HG02870 (cell line): ENCODE measurements at regions not wholly inside any gene's neighbourhood (a gene's known extent, or its start where the extent isn't known, plus 50 kb on each side); places are given as distances from the start of the nearest gene placed in this dataset.
"Not testable (repeated sequence)": the region's sequence is repeated elsewhere in the genome, so short reads cannot be mapped to it uniquely, and the experiment has no call there.

Experiments
- ATAC-seq: cut with Tn5 transposase; IDR thresholded peaks from one replicate; pipeline ENCODE4 v1.9.1; 2021; ENCODE audit warnings: mild to moderate bottlenecking, moderate library complexity; ENCODE audit not compliant: unreplicated experiment

DNA sequence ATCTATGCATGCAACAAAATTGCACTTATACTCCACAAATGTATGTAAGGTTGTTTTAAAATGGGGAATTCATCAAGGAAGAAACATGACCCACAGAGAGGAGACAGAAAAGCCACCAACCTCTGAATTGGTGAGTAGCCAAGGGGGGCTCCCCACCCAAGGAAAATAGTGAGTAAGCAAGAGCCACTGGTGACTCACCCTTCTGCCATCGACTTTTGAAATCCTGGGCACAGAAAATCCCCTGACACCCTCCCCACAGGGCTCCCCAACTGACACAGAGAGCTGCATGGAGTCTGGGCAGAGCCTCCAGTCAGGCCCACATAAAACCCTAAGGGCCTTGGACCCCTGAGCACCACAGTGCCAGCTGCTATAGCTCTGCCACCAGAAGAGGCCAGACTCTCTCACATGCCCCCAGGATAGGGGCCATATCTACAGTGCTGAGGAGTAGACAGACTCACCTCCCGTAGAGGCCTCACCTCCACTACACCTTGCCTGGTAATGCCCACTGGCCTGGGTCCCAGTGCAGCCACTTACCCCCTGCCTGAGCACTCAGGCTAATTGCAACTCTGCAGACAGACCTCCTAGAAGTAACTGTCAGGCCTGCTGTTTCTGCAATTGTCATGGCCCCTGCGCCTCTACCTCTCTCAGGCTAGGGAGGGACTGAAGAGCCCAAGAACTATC is 244.7 kb upstream of the WSB1 start:
- ATAC-seq: no peak

DNA sequence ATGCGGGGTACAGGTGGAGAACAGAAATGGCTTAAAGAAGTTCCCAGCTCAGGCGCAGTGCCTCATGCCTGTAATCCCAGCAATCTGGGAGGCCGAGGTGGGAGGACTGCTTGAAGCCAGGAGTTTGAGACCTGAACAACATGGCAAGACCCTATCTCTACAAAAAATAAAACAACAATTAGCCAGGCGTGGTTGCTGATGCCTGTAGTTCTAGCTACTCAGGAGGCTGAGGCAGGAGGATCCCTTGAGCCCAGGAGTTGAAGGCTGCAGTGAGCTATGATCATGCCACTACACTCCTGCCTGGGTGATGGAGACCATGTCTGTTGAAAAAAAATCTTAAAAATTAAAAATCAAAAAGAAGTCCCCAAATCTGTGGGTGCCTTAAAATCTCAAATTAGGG is 228.3 kb upstream of the WSB1 start:
- ATAC-seq: no peak

DNA sequence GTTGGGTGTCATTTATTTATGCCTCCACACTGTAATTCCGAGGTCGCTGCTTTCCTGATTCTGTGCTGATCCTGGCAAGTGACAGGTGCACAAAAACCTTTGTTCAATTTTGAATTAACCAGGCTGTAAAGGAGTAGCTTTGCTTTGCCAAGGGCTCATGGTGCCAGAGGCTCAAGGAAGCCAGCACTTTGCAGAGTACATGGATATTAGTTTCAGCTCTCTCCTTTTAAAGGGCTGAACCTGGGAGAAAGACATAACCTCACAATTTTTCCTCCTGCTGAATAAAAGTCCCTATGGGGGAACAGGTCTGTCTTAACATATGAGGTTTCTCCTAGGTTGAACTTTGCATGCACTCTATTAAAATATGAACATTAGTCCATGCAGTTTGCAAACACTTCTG is 227.6 kb upstream of the WSB1 start:
- ATAC-seq: no peak

DNA sequence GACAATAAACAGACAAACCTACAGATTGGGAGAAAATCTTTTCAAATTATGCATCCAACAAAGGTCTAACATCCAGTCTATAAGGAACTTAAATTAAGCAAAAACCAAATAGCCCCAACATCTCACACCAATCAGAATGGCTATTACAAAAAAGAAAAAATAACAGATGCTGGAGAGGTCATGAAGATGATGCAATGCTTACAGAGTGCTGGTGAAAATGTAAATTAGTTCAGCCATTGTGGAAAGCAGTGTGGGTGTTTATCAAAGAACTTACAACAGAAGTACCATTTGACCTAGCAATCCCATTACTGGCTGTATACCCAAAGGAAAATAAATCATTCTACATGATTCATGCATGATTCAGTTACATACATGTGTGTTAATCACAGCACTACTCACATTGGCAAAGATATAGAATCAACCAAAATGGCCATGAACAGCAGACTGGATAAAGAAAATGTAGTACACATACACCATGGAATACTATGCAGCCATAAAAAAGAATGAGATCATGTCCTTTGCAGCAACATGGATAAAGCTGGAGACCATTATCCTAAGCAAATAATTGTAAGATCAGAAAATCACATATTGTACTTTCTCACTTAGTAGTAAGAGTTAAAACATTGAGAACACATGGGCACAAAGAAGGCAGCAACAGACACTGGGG is 223.9 kb upstream of the WSB1 start:
- no peak for ATAC-seq

DNA sequence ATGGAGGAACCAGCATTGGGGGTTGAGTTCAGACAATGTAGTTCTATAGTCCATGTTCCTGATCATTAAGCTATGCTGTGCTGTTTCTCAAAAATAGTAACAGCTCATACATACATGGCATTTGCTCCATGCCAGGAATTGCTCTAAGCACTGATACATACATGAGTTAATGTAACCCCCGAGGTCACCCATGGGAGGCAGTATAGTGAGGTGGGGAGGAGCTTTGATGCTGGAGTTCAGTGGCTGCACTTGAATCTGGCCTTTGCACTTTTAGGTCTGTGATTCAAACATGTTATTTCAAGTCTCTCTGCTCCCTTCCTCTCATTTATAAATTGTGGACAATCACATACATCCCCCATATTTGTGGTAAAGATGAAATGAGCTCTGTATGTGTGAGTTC is 223.1 kb upstream of the WSB1 start:
- no peak for ATAC-seq

DNA sequence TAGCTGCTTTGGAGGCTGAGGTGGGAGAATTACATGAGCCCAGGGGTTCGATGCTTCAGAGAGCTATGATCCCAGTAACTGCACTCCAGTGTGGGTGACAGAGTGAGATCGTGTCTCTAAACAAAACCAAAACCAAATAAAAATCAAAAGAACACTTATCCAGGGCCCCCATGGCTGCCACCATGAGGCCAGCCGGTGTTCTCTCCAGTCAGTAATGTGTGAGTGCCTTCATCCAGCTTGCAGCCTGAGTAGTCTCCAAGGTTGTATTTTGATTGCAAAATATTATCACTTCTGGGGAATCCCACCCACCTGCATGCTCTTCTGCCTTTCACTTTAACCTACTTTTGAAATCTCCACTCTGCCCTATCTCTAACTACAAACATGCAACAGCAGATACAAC is 221.0 kb upstream of the WSB1 start:
- ATAC-seq: no peak

DNA sequence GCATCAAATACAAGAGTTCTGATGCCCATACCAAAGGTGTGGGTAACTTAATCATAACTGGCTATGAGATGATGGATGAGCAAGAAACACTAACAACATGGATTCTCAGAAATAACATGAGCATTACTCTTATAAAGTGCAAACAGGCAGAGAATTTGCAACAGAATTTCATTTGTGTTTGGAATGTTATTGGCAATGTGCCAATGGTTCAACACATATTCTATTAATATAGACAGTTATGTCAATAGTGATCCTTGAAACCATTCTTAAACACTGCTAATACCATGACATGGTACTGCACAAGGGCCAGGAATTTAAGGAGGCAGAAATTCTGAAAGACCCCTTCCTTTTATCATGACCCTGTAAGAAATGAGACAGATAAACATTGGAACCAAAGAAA is 217.1 kb upstream of the WSB1 start:
- ATAC-seq: no peak

DNA sequence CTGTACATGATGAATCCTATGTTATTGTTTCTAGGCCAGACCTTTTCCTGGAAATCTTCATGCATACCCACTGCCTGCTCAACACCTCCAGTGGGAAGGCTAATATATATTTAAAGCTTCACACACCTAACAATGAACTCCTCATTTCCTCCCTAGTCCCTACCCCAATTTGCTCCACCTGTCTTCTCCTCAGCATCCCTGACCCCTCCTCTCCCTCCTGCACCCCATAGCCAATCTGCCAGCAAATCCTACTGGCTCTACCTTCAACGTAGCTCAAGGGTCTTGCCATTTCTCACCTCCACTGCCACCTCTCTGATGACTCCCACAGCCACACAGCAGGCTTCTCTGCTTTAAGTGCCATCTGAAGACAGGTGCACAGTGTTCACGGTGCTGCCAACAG is 215.6 kb upstream of the WSB1 start:
- no peak for ATAC-seq

DNA sequence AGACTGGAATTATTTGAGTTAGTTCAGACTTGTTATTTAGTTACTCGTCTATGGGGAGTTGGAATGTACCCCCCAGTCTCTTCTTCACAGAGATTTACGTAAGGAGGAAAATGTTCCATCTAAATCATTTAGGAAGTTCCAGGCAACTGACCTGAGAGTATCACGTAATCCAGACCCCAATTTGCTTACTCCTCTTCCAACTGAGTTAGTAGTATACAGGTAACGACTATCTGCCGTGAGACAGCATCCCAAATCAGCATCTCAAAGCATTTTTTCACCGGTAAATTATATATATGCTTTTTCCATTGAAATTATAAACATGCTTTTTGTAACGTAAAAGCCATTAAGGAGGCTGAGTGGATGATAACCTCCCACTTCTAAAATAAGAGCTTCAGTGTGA is 214.3 kb upstream of the WSB1 start:
- ATAC-seq: no peak

DNA sequence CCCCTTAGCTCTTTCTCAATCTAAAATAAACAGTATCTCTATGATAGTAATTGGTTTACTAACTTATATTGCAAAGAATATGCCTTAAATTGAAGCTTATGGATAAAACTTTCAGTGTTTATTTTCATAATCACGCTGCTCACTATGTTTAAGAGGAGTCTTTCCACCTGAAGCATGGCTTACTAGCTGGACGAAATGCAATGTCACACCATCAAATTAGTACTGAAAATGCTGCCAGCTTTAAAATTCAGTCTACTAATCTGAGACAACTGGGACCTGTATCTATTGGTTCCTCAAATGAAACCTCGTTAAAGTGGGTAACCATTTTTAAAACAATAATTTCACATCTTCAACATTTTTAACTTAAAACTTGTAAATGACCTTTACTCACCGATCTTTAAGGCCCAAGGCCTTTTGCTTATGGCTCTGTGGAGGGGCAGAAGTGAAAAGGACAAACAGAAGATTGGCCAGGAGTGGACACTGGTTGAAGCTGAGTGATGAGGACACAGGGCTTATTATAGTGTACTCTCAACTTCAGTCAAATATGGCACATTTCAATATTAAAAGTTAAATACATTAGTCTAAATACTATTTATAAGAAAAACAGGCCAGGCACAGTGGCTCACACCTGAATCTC is 212.8 kb upstream of the WSB1 start:
- ATAC-seq: no peak

DNA sequence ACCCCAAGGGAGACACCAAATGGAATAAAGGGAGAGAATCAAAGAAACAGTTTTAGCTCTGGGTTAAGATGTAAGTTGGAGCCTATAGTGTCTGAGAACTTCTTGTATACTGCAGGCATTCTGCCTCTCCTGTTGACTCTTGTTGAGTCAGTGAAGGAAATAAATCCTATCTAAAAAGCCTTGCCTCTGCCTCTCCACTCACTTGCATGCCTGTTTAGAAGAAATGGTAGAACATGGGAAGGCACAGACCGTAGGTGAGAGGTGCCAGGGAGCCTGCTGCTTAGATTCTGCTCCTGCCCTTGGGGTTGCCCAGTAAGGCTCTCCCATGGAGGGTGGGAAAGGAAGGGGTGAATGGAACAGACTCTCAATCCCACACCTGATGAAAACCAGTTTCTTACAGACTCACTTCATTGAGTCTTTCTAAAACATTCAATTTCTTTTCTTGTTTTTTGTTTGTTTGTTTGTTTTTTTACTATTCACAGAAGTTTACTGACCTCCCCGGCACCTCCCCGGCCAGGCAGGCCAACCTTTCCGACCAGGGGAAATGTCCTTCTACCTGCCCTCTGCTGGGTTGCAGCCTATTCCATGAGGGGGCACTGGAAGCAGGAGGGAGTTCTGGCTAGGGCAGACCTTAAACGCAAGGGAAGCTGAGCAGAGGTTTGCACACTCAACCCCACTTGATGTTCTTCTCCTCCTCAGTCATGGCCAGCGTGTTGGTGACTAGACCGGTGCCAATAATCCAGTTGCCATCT is 211.7 kb upstream of the WSB1 start:
- no peak for ATAC-seq

DNA sequence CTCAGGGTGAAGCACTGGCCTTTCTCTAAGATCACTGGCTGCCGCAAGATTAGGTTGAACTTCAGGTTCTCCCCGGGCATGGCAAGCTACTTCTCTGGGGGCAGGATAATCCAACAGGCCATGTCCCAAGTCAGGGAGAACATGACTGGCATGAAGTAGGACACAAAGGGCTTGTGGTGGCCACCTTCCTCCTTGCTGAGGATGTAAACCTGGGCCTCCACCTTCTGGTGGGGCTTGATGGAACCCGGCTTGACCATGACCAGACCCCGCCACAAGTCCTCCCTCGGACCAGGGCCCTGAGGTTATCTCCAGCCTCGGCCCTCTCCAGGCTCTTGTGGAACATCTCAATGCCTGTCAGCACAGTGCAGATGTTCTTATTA is 211.1 kb upstream of the WSB1 start:
- ATAC-seq: no peak

DNA sequence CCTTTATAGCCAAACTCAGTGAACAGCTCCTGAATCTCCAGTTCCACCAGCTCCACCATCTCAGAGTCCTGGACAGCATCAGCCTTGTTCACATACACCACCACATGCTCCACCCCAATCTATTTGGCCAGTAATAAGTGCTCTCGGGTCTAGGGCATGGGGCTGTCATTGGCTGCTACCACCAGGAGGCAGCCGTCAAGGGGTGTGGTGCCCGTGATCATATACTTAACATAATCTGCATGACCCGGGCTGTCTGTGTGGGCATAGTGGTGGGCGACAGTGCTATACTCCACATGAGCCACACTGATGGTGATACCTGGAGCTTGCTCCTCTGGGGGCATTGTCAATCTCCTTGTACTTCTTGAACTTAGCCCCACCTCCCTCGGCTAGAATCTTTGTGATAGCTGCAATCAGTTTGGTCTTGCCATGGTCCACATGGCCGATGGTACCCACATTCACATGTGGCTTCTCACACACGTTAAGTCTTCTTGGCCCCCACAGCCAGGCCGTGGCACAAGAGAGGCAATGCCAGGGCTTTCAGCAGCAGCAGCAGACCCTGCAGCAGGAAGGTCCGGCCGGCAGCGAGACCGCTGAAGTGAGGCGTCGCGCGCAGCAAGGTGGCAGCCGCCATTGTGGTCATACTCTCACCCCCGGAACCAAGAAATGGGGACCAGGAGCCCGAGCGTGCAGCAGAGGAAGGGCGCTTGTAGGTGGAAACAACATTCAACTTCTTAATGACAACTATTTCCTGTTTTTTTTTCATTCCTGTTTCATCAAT is 210.3 kb upstream of the WSB1 start:
- ATAC-seq: no peak

DNA sequence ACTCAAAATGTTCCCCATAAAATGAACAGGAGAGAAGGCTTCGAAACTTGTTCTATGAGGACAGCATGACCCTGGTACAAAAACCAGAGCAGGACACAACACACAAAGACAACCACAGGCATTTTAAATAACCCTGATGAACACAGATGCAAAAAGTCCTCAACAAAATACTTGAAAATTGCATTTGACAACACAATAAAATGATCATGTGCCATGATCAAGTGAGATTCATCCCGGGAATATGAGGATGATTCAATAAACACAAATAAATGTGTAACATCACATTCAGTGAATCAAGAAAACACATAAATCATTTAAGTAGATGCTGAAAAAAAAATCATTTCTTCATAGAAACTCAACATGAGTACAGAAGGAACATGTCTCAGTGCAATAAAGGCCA is 208.4 kb upstream of the WSB1 start:
- no peak for ATAC-seq

DNA sequence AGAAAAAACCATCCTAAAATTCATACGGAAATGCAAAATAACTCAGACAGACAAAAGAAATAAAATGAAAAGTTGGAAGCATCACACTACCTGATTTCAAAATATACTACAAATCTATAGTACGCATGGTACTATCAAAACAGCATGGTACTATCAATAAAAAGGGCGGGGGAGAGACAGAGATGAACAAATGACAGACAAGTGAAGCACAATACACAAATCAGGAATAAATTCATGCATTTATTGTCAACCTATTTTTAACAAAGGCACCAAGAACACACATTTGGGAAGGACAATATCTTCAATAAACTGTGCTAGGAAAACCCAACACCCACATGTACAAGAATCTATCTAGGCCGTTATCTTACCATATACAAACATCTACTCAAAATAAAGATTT is 207.4 kb upstream of the WSB1 start:
- no peak for ATAC-seq

DNA sequence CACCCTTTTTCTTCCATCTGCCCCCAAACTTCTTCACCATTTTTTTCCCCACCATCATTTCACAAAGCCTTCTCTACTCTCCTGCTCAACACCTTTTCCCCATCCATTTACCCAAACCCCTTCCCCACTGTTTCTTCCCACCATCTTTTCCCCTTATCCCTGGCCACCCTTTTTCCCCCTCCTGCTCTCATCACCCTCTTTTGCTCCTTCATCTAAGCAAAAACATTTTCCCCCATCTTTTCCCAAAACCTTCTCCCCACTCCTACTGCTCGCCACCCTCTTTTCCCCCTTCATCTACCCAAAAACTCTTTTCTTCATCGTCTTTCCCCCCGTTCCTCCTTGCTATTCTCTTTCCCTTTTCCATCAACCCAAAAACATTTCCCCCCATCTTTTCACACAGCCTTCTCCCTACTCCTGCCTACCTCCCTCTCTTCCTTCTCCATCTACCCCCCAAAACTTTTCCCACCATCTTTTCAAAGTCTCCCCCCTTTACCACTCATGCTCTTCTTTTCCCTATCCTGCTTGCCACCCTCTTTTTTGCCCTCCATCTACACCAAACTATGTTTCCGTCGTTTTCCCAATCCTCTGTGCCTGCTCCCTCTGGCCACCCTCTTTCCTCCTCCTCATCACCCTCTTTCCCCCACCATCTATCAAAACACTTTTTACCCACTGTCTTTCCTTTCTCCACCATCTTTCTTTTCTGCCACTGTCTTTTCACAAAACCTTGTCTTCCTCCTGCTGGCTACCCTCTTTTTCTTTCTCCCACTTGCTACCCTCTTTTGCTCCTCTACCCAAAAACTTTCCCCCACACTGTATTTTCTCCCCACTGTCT is 205.8 kb upstream of the WSB1 start:
- no peak for ATAC-seq

DNA sequence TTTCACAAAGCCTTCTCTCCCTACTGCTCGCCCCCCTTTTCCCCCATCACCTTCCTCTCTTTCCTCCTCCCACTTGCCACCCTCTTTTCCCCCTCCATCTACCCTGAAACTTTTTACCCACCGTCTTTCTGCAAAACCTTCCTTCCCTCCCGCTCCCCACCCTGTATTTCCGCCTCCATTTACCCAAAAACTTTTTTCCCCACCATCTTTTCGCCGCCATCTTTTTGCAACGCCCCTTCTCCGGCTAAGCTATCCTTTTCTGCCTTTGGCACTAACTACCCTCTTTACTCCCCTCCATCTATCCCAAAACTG is 205.2 kb upstream of the WSB1 start:
- no peak for ATAC-seq

DNA sequence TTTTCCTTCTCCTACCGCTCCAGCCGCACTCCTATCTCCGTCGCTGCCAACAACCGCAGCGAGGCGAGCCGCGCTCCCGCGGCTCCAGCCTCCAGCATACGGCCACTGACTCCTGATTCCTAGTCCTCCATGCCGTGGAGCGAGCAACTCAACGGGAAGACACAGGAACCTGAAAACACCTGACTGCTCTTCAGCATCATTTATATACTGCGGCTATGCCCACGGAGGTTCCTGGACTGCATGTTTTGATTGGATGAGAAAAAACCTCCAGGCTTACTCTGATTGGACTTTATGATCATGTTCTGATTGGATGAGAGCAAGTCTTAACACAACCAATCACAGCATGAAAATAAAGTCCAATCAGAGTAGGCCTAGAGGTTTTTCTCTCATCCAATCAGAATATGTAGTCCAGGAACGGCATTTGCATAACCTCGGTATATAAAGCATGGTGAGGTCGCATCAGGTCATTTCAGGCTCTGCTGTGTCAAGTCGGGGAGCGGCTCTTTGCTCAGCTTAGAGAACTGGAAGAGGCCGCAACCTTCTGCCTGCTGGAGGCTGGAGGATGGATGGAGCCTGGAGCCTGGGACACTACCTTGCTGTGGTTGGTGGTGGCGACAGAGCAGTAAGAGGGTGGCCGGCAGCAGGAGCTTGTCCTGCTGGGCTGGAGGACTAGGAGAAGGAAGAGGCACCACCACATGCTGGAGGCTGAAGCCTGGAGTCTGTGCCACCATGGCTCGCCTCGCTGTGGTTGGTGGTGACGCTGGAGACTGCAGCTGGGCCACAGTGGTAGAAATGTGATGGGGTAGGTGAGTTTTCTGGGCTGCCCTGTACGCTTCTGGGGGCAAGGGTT is 204.6 kb upstream of the WSB1 start:
- ATAC-seq: not testable (repeated sequence)

DNA sequence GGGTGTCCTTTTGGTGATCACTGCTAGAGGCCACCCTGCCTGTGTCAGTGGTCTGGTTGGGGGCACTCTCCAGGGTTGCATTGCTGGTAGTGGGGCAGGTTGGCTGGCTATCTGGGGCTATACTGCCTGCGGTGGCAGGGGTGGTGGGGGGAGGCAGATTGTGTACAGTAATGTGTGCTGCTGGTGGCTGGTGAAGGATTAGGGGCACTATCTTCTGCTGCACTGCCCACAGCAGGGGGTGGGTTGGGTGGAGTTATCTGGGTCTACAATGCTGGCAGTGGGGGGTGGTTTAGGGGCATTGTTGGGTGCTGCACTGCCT is 204.0 kb upstream of the WSB1 start:
- ATAC-seq: no peak
